ENCODE measurements at regions not wholly inside any gene's neighbourhood (a gene's known extent, or its start where the extent isn't known, plus 50 kb on each side); places are given as distances from the start of the nearest gene placed in this dataset.
"Not testable (repeated sequence)": the region's sequence is repeated elsewhere in the genome, so short reads cannot be mapped to it uniquely, and the experiment has no call there.

- no TSS peak for BruUV-seq (replicated peaks)
- CTCF ChIA-PET: no interaction called here
Observed at GRCh38 chr12:131437706-131438492, 273.0 kb upstream of the SFSWAP start.

GRCh38 chr12:131438493-131438835 lies 272.4 kb upstream of the SFSWAP start:
- peaks cover 21% of the 10 kb centered on the region for H3K27me3 ChIP-seq (replicated peaks; ENCODE audit: insufficient read depth, low read depth, low read length, poor library complexity)
- BruUV-seq (replicated peaks); H3K9me3 ChIP-seq (ENCODE audit: low read depth, low read length, poor library complexity, severe bottlenecking); H3K4me3 ChIP-seq (ENCODE audit: low read depth, low read length, poor library complexity, severe bottlenecking); DNase-seq (ENCODE audit: low spot score); H3K4me1 ChIP-seq (ENCODE audit: insufficient read depth, low read length, poor library complexity, severe bottlenecking); H3K27ac ChIP-seq (ENCODE audit: low read depth, low read length, poor library complexity, severe bottlenecking); H3K36me3 ChIP-seq (ENCODE audit: insufficient read depth, low read length, poor library complexity, severe bottlenecking); intact Hi-C loops (cut with micrococcal nuclease; ENCODE audit: unreplicated experiment); POLR2A ChIA-PET (ENCODE audit: low non-redundant PET); CTCF ChIA-PET: not testable (repeated sequence)

More at GRCh38 chr12:131437706-131438492, 273.0 kb upstream of the SFSWAP start:
- H3K4me1 ChIP-seq (ENCODE audit: insufficient read depth, low read length, poor library complexity, severe bottlenecking): no peaks in the 10 kb centered on the region
- no peak overlapping the region for H3K27ac ChIP-seq (ENCODE audit: low read depth, low read length, poor library complexity, severe bottlenecking)
- TF ChIP-seq CTCF (conservative IDR thresholded peaks at IDR 0.05; ENCODE audit: low read depth, low read length) (no peak), EZH2 (IDR thresholded peaks at IDR 0.05; ENCODE audit: borderline replicate concordance, low read depth, low read length, poor library complexity, severe bottlenecking) (no peak)
- intact Hi-C loops (cut with micrococcal nuclease; ENCODE audit: unreplicated experiment): no loop called here
- H3K27me3 ChIP-seq (replicated peaks; ENCODE audit: insufficient read depth, low read depth, low read length, poor library complexity): peaks cover 22% of the 10 kb centered on the region
- DNase-seq (ENCODE audit: low spot score): no peak
- no peaks in the 10 kb centered on the region for H3K36me3 ChIP-seq (ENCODE audit: insufficient read depth, low read length, poor library complexity, severe bottlenecking)
- POLR2A ChIA-PET (ENCODE audit: low non-redundant PET): no interaction called here
- H3K4me3 ChIP-seq (ENCODE audit: low read depth, low read length, poor library complexity, severe bottlenecking): no peak overlapping the region
- H3K9me3 ChIP-seq (ENCODE audit: low read depth, low read length, poor library complexity, severe bottlenecking): no peaks in the 10 kb centered on the region

GRCh38 chr12:131438881-131439280 lies 272.0 kb upstream of the SFSWAP start:
- DNase-seq (ENCODE audit: low spot score): no peak
- Histone ChIP-seq H3K4me1 (ENCODE audit: insufficient read depth, low read length, poor library complexity, severe bottlenecking) (no peaks in the 10 kb centered on the region), H3K9me3 (ENCODE audit: low read depth, low read length, poor library complexity, severe bottlenecking) (no peaks in the 10 kb centered on the region), H3K27ac (ENCODE audit: low read depth, low read length, poor library complexity, severe bottlenecking) (no peak overlapping the region), H3K27me3 (replicated peaks; ENCODE audit: insufficient read depth, low read depth, low read length, poor library complexity) (peaks cover 21% of the 10 kb centered on the region), H3K4me3 (ENCODE audit: low read depth, low read length, poor library complexity, severe bottlenecking) (no peak overlapping the region), H3K36me3 (ENCODE audit: insufficient read depth, low read length, poor library complexity, severe bottlenecking) (no peaks in the 10 kb centered on the region)
- ChIA-PET POLR2A (ENCODE audit: low non-redundant PET) (no interaction called here), CTCF (no interaction called here)
- no peak for TF ChIP-seq EZH2 (IDR thresholded peaks at IDR 0.05; ENCODE audit: borderline replicate concordance, low read depth, low read length, poor library complexity, severe bottlenecking)
- TF ChIP-seq CTCF (conservative IDR thresholded peaks at IDR 0.05; ENCODE audit: low read depth, low read length): no peak
- BruUV-seq (replicated peaks): no TSS peak
- intact Hi-C loops (cut with micrococcal nuclease; ENCODE audit: unreplicated experiment): no loop called here

GRCh38 chr12:131439752-131440151 lies 271.1 kb upstream of the SFSWAP start:
- H3K36me3 ChIP-seq (ENCODE audit: insufficient read depth, low read length, poor library complexity, severe bottlenecking); intact Hi-C loops (cut with micrococcal nuclease; ENCODE audit: unreplicated experiment); H3K4me3 ChIP-seq (ENCODE audit: low read depth, low read length, poor library complexity, severe bottlenecking); H3K4me1 ChIP-seq (ENCODE audit: insufficient read depth, low read length, poor library complexity, severe bottlenecking); POLR2A ChIA-PET (ENCODE audit: low non-redundant PET); BruUV-seq (replicated peaks); CTCF ChIA-PET; H3K27ac ChIP-seq (ENCODE audit: low read depth, low read length, poor library complexity, severe bottlenecking); DNase-seq (ENCODE audit: low spot score); H3K9me3 ChIP-seq (ENCODE audit: low read depth, low read length, poor library complexity, severe bottlenecking): not testable (repeated sequence)
- peaks cover 14% of the 10 kb centered on the region for H3K27me3 ChIP-seq (replicated peaks; ENCODE audit: insufficient read depth, low read depth, low read length, poor library complexity)

- CTCF ChIA-PET: not testable (repeated sequence)
Observed at GRCh38 chr12:131440209-131441059, 270.5 kb upstream of the SFSWAP start.

More at GRCh38 chr12:131440209-131441059, 270.5 kb upstream of the SFSWAP start:
- peaks cover 15% of the 10 kb centered on the region for H3K27me3 ChIP-seq (replicated peaks; ENCODE audit: insufficient read depth, low read depth, low read length, poor library complexity)
- H3K4me1 ChIP-seq (ENCODE audit: insufficient read depth, low read length, poor library complexity, severe bottlenecking); intact Hi-C loops (cut with micrococcal nuclease; ENCODE audit: unreplicated experiment); H3K27ac ChIP-seq (ENCODE audit: low read depth, low read length, poor library complexity, severe bottlenecking); DNase-seq (ENCODE audit: low spot score); H3K36me3 ChIP-seq (ENCODE audit: insufficient read depth, low read length, poor library complexity, severe bottlenecking); H3K9me3 ChIP-seq (ENCODE audit: low read depth, low read length, poor library complexity, severe bottlenecking); POLR2A ChIA-PET (ENCODE audit: low non-redundant PET); H3K4me3 ChIP-seq (ENCODE audit: low read depth, low read length, poor library complexity, severe bottlenecking); BruUV-seq (replicated peaks): not testable (repeated sequence)
